ENCODE measurements at regions not wholly inside any gene's neighbourhood (a gene's known extent, or its start where the extent isn't known, plus 50 kb on each side); places are given as distances from the start of the nearest gene placed in this dataset.
"Not testable (repeated sequence)": the region's sequence is repeated elsewhere in the genome, so short reads cannot be mapped to it uniquely, and the experiment has no call there.

GRCh38 chr2:207363761-207364290 lies 165.9 kb upstream of the CREB1 start:
- H3K4me3 Mint-ChIP-seq, result no peak overlapping the region
- H3K9me3 Mint-ChIP-seq, result no peaks in the 10 kb centered on the region
- no peaks in the 10 kb centered on the region for H3K27me3 Mint-ChIP-seq
- no peaks in the 10 kb centered on the region for H3K4me1 Mint-ChIP-seq
- DNase-seq, result no peak
- H3K36me3 Mint-ChIP-seq, result no peaks in the 10 kb centered on the region
- H3K27ac Mint-ChIP-seq, result no peak overlapping the region

GRCh38 chr2:207370646-207371045 lies 159.1 kb upstream of the CREB1 start:
- no peak overlapping the region for H3K27ac Mint-ChIP-seq
- H3K9me3 Mint-ChIP-seq, result peaks cover 8% of the 10 kb centered on the region
- H3K4me3 Mint-ChIP-seq, result no peak overlapping the region
- H3K27me3 Mint-ChIP-seq, result no peaks in the 10 kb centered on the region
- H3K36me3 Mint-ChIP-seq, result no peaks in the 10 kb centered on the region
- H3K4me1 Mint-ChIP-seq, result no peaks in the 10 kb centered on the region
- DNase-seq, result no peak

- H3K9me3 Mint-ChIP-seq, result peaks cover 12% of the 10 kb centered on the region
- DNase-seq, result no peak
- H3K27me3 Mint-ChIP-seq, result no peaks in the 10 kb centered on the region
- H3K36me3 Mint-ChIP-seq, result no peaks in the 10 kb centered on the region
- no peaks in the 10 kb centered on the region for H3K4me1 Mint-ChIP-seq
- no peak overlapping the region for H3K27ac Mint-ChIP-seq
- no peak overlapping the region for H3K4me3 Mint-ChIP-seq
These were observed 157.9 kb upstream of the CREB1 start for GRCh38 chr2:207371877-207372276.

- peaks cover 18% of the 10 kb centered on the region for H3K9me3 Mint-ChIP-seq
These were observed 157.3 kb upstream of the CREB1 start for GRCh38 chr2:207372483-207372882.

GRCh38 chr2:207375207-207375875 lies 154.4 kb upstream of the CREB1 start:
- H3K4me1 Mint-ChIP-seq, result no peaks in the 10 kb centered on the region
- no peak overlapping the region for H3K27ac Mint-ChIP-seq
- DNase-seq, result no peak
- H3K9me3 Mint-ChIP-seq, result peaks cover 43% of the 10 kb centered on the region
- peaks cover 14% of the 10 kb centered on the region for H3K36me3 Mint-ChIP-seq
- H3K4me3 Mint-ChIP-seq, result no peak overlapping the region
- no peaks in the 10 kb centered on the region for H3K27me3 Mint-ChIP-seq

More at GRCh38 chr2:207372483-207372882, 157.3 kb upstream of the CREB1 start:
- H3K36me3 Mint-ChIP-seq, result no peaks in the 10 kb centered on the region
- DNase-seq, result no peak
- H3K4me3 Mint-ChIP-seq, result no peak overlapping the region
- no peaks in the 10 kb centered on the region for H3K4me1 Mint-ChIP-seq
- no peaks in the 10 kb centered on the region for H3K27me3 Mint-ChIP-seq
- H3K27ac Mint-ChIP-seq, result no peak overlapping the region

- not testable (repeated sequence) for H3K27me3 Mint-ChIP-seq, H3K4me3 Mint-ChIP-seq, DNase-seq, H3K4me1 Mint-ChIP-seq, H3K27ac Mint-ChIP-seq
- peaks cover 22% of the 10 kb centered on the region for H3K36me3 Mint-ChIP-seq
- H3K9me3 Mint-ChIP-seq, result peaks cover 48% of the 10 kb centered on the region
These were observed 151.1 kb upstream of the CREB1 start for GRCh38 chr2:207378620-207379019.

- H3K4me3 Mint-ChIP-seq, result no peak overlapping the region
- H3K4me1 Mint-ChIP-seq, result no peaks in the 10 kb centered on the region
- H3K27me3 Mint-ChIP-seq, result no peaks in the 10 kb centered on the region
- DNase-seq, result no peak
- H3K36me3 Mint-ChIP-seq, result peaks cover 8% of the 10 kb centered on the region
- no peak overlapping the region for H3K27ac Mint-ChIP-seq
- H3K9me3 Mint-ChIP-seq, result peaks cover 17% of the 10 kb centered on the region
These were observed 144.7 kb upstream of the CREB1 start for GRCh38 chr2:207385076-207385475.

GRCh38 chr2:207385903-207386302 lies 143.9 kb upstream of the CREB1 start:
- no peaks in the 10 kb centered on the region for H3K27me3 Mint-ChIP-seq

GRCh38 chr2:207387001-207387571 lies 142.7 kb upstream of the CREB1 start:
- no peak for DNase-seq
- Mint-ChIP-seq H3K36me3 (peaks cover 2% of the 10 kb centered on the region), H3K4me1 (no peaks in the 10 kb centered on the region), H3K27me3 (no peaks in the 10 kb centered on the region), H3K9me3 (peaks cover 11% of the 10 kb centered on the region), H3K27ac (no peak overlapping the region), H3K4me3 (no peak overlapping the region)

More at GRCh38 chr2:207385903-207386302, 143.9 kb upstream of the CREB1 start:
- Mint-ChIP-seq H3K27ac (no peak overlapping the region), H3K9me3 (peaks cover 15% of the 10 kb centered on the region), H3K4me3 (no peak overlapping the region), H3K4me1 (no peaks in the 10 kb centered on the region), H3K36me3 (peaks cover 8% of the 10 kb centered on the region)
- DNase-seq, result no peak

- no peaks in the 10 kb centered on the region for H3K4me1 Mint-ChIP-seq
- H3K36me3 Mint-ChIP-seq, result no peaks in the 10 kb centered on the region
- H3K4me3 Mint-ChIP-seq, result no peak overlapping the region
- DNase-seq, result no peak
- peaks cover 8% of the 10 kb centered on the region for H3K27me3 Mint-ChIP-seq
- peaks cover 2% of the 10 kb centered on the region for H3K9me3 Mint-ChIP-seq
- H3K27ac Mint-ChIP-seq, result no peak overlapping the region
These were observed 139.3 kb upstream of the CREB1 start for GRCh38 chr2:207390302-207391095.

GRCh38 chr2:207394203-207394781 lies 135.5 kb upstream of the CREB1 start:
- H3K27ac Mint-ChIP-seq, result no peak overlapping the region
- peaks cover 3% of the 10 kb centered on the region for H3K9me3 Mint-ChIP-seq
- H3K27me3 Mint-ChIP-seq, result peaks cover 9% of the 10 kb centered on the region
- no peak for DNase-seq
- H3K4me1 Mint-ChIP-seq, result no peaks in the 10 kb centered on the region
- no peaks in the 10 kb centered on the region for H3K36me3 Mint-ChIP-seq
- no peak overlapping the region for H3K4me3 Mint-ChIP-seq

GRCh38 chr2:207394812-207395534 lies 134.8 kb upstream of the CREB1 start:
- no peak overlapping the region for H3K4me3 Mint-ChIP-seq
- peaks cover 9% of the 10 kb centered on the region for H3K27me3 Mint-ChIP-seq
- DNase-seq, result no peak
- no peaks in the 10 kb centered on the region for H3K4me1 Mint-ChIP-seq
- no peak overlapping the region for H3K27ac Mint-ChIP-seq
- peaks cover 3% of the 10 kb centered on the region for H3K9me3 Mint-ChIP-seq
- H3K36me3 Mint-ChIP-seq, result no peaks in the 10 kb centered on the region

GRCh38 chr2:207395535-207396251 lies 134.1 kb upstream of the CREB1 start:
- DNase-seq, result no peak
- no peaks in the 10 kb centered on the region for H3K4me1 Mint-ChIP-seq
- H3K4me3 Mint-ChIP-seq, result no peak overlapping the region
- H3K36me3 Mint-ChIP-seq, result no peaks in the 10 kb centered on the region
- H3K9me3 Mint-ChIP-seq, result peaks cover 3% of the 10 kb centered on the region
- H3K27ac Mint-ChIP-seq, result no peak overlapping the region
- H3K27me3 Mint-ChIP-seq, result peaks cover 9% of the 10 kb centered on the region

Measured in activated naive CD8-positive, alpha-beta T cell treated with anti-CD3 and anti-CD28 coated beads for 36 hours (primary cell).